Thoracic aorta (tissue), 2 donors: ENCODE measurements at regions not wholly inside any gene's neighbourhood (a gene's known extent, or its start where the extent isn't known, plus 50 kb on each side); places are given as distances from the start of the nearest gene placed in this dataset.

Experiments used
- ATAC-seq: fragments of 150-250 bp; one replicate; pipeline ENCODE4 v1.8.0; 2017; ENCODE audit warnings: low read depth; ENCODE audit not compliant: insufficient number of reproducible peaks, low FRiP score
- DNase-seq: peaks from one replicate; pipeline ENCODE4 v3.0.0-alpha.2; 2020; ENCODE audit warnings: low spot score
- H3K27ac ChIP-seq, 2 donors: fragments of 200-600 bp; sonication (generic); 1 replicate in 1 of 2; 2 replicates in 1 of 2; pipeline ENCODE4 v1.5.1; 2016; ENCODE audit warnings: mild to moderate bottlenecking in 2 of 2, moderate library complexity in 2 of 2
- H3K27me3 ChIP-seq: fragments of 200-600 bp; sonication (generic); replicated peaks from 2 replicates; pipeline ENCODE4 v1.6.0; 2016; ENCODE audit warnings: mild to moderate bottlenecking; ENCODE audit not compliant: insufficient read depth
- H3K36me3 ChIP-seq: fragments of 200-600 bp; sonication (generic); one replicate; pipeline ENCODE4 v1.5.1; 2016
- H3K4me1 ChIP-seq, 2 donors: fragments of 200-600 bp; sonication (generic); 1 replicate in 1 of 2; 2 replicates in 1 of 2; pipeline versions ENCODE4 v1.5.1 to v1.6.0; 2016; ENCODE audit warnings: low read depth in 2 of 2, mild to moderate bottlenecking in 1 of 2; ENCODE audit not compliant: control insufficient read depth in 1 of 2
- H3K4me3 ChIP-seq: fragments of 200-600 bp; sonication (generic); 2 replicates; pipeline ENCODE4 v1.5.1; 2016; ENCODE audit warnings: mild to moderate bottlenecking
- H3K9me3 ChIP-seq: fragments of 200-600 bp; sonication (generic); 2 replicates; pipeline ENCODE4 v1.5.1; 2016
- CTCF ChIP-seq: fragments of 200-600 bp; sonication (generic); IDR thresholded peaks from one replicate; pipeline ENCODE4 v1.5.1; 2019; ENCODE audit warnings: antibody characterized with exemption

GRCh38 chr6:128686084-128686483 is 165.7 kb upstream of the PTPRK start:
- no peaks in the 10 kb centered on the region for H3K36me3 ChIP-seq
- DNase-seq (no peak), ATAC-seq (no peak)
- no peaks in the 10 kb centered on the region for H3K4me1 ChIP-seq
- H3K9me3 ChIP-seq: no peaks in the 10 kb centered on the region
- H3K27me3 ChIP-seq: no peaks in the 10 kb centered on the region
- no peak overlapping the region for H3K27ac ChIP-seq
- no peak overlapping the region for H3K4me3 ChIP-seq
- no peak for TF ChIP-seq CTCF

GRCh38 chr6:128676456-128676855 is 156.1 kb upstream of the PTPRK start:
- Histone ChIP-seq H3K27me3 (no peaks in the 10 kb centered on the region), H3K9me3 (no peaks in the 10 kb centered on the region), H3K27ac (no peak overlapping the region), H3K4me3 (no peak overlapping the region), H3K4me1 (no peaks in the 10 kb centered on the region), H3K36me3 (no peaks in the 10 kb centered on the region)
- TF ChIP-seq CTCF: no peak
- ATAC-seq: no peak
- no peak for DNase-seq

GRCh38 chr6:128672023-128672422 is 151.6 kb upstream of the PTPRK start:
- DNase-seq: no peak
- no peak overlapping the region for H3K27ac ChIP-seq
- no peaks in the 10 kb centered on the region for H3K9me3 ChIP-seq
- H3K27me3 ChIP-seq: no peaks in the 10 kb centered on the region
- no peaks in the 10 kb centered on the region for H3K36me3 ChIP-seq
- H3K4me3 ChIP-seq: no peak overlapping the region
- no peak for TF ChIP-seq CTCF
- no peak for ATAC-seq
- no peaks in the 10 kb centered on the region for H3K4me1 ChIP-seq

GRCh38 chr6:128667339-128667858 is 147.0 kb upstream of the PTPRK start:
- no peak for TF ChIP-seq CTCF
- Histone ChIP-seq H3K9me3 (no peaks in the 10 kb centered on the region), H3K36me3 (no peaks in the 10 kb centered on the region), H3K27me3 (no peaks in the 10 kb centered on the region), H3K27ac (no peak overlapping the region), H3K4me1 (no peaks in the 10 kb centered on the region), H3K4me3 (no peak overlapping the region)
- ATAC-seq (no peak), DNase-seq (no peak)

GRCh38 chr6:128666405-128666804 is 146.0 kb upstream of the PTPRK start:
- no peak for DNase-seq
- no peak for ATAC-seq
- Histone ChIP-seq H3K36me3 (no peaks in the 10 kb centered on the region), H3K4me3 (no peak overlapping the region), H3K9me3 (no peaks in the 10 kb centered on the region), H3K27ac (no peak overlapping the region), H3K27me3 (no peaks in the 10 kb centered on the region), H3K4me1 (no peaks in the 10 kb centered on the region)
- no peak for TF ChIP-seq CTCF
